CD1c-positive myeloid dendritic cell (primary cell): ENCODE measurements at regions not wholly inside any gene's neighbourhood (a gene's known extent, or its start where the extent isn't known, plus 50 kb on each side); places are given as distances from the start of the nearest gene placed in this dataset.
A peak's percentile ranks its signal among the peaks of the same experiment; 100 is the strongest.
"Not testable (repeated sequence)": the region's sequence is repeated elsewhere in the genome, so short reads cannot be mapped to it uniquely, and the experiment has no call there.

Source experiments
- DNase-seq: peaks from one replicate; pipeline ENCODE4 v3.0.0-alpha.2; 2016; ENCODE audit errors: extremely low spot score

- no peak for DNase-seq
Observed at GRCh38 chr7:10282909-10283308, 690.8 kb upstream of the PHF14 start.

- DNase-seq, result no peak
Observed at GRCh38 chr7:10284001-10284400, 689.7 kb upstream of the PHF14 start.

- no peak for DNase-seq
Observed at GRCh38 chr7:10299384-10299783, 674.3 kb upstream of the PHF14 start.

- DNase-seq, result no peak
Observed at GRCh38 chr7:10300577-10300976, 673.1 kb upstream of the PHF14 start.

GRCh38 chr7:10308276-10308675 is 665.4 kb upstream of the PHF14 start:
- no peak for DNase-seq

GRCh38 chr7:10312942-10313341 is 660.7 kb upstream of the PHF14 start:
- no peak for DNase-seq

- no peak for DNase-seq
Observed at GRCh38 chr7:10315881-10316280, 657.8 kb upstream of the PHF14 start.

- DNase-seq, result no peak
Observed at GRCh38 chr7:10316488-10316887, 657.2 kb upstream of the PHF14 start.

GRCh38 chr7:10325395-10325794 is 648.3 kb upstream of the PHF14 start:
- no peak for DNase-seq

- DNase-seq, result no peak
Observed at GRCh38 chr7:10343108-10343507, 630.6 kb upstream of the PHF14 start.

GRCh38 chr7:10346032-10346431 is 627.6 kb upstream of the PHF14 start:
- no peak for DNase-seq

GRCh38 chr7:10355816-10356215 is 617.9 kb upstream of the PHF14 start:
- no peak for DNase-seq

GRCh38 chr7:10360050-10360449 is 613.6 kb upstream of the PHF14 start:
- DNase-seq, result no peak

- no peak for DNase-seq
Observed at GRCh38 chr7:10401793-10402192, 571.9 kb upstream of the PHF14 start.

GRCh38 chr7:10412422-10413019 is 561.2 kb upstream of the PHF14 start:
- peak; percentile 47 for DNase-seq

- no peak for DNase-seq
Observed at GRCh38 chr7:10418985-10419384, 554.7 kb upstream of the PHF14 start.

GRCh38 chr7:10429031-10429430 is 544.6 kb upstream of the PHF14 start:
- no peak for DNase-seq

GRCh38 chr7:10429511-10429910 is 544.2 kb upstream of the PHF14 start:
- DNase-seq, result no peak

- DNase-seq, result no peak
Observed at GRCh38 chr7:10436302-10436701, 537.4 kb upstream of the PHF14 start.

GRCh38 chr7:10439027-10439426 is 534.6 kb upstream of the PHF14 start:
- DNase-seq, result no peak

GRCh38 chr7:10455936-10456335 is 517.7 kb upstream of the PHF14 start:
- DNase-seq, result no peak

- no peak for DNase-seq
Observed at GRCh38 chr7:10460474-10460873, 513.2 kb upstream of the PHF14 start.

GRCh38 chr7:10463701-10464100 is 510.0 kb upstream of the PHF14 start:
- no peak for DNase-seq

- DNase-seq, result not testable (repeated sequence)
Observed at GRCh38 chr7:10465536-10465935, 508.1 kb upstream of the PHF14 start.
